PC-3 (cell line): ENCODE measurements at regions not wholly inside any gene's neighbourhood (a gene's known extent, or its start where the extent isn't known, plus 50 kb on each side); places are given as distances from the start of the nearest gene placed in this dataset.

ENCODE experiments used
- ATAC-seq: fragments of 200-7000 bp; cut with Tn5 transposase; 2 replicates; pipeline ENCODE4 v1.9.1; 2020; ENCODE audit warnings: mild to moderate bottlenecking, moderate library complexity
- BruUV-seq: library from RNA; stranded (reverse); fragments of 400-500 nt; replicated peaks from 2 replicates; lab custom pipeline; 2021; lab: Mats Ljungman, UMichigan
- CTCF ChIA-PET: fragments of 300-600 bp; sonication (Branson Sonifier 250); formaldehyde crosslinking; loops from one replicate; lab custom pipeline; 2022; ENCODE audit warnings: antibody characterized with exemption; lab: Charles Lee
- POLR2A ChIA-PET: fragments of 300-600 bp; sonication (Branson Sonifier 250); formaldehyde crosslinking; loops from one replicate; lab custom pipeline; 2022; ENCODE audit warnings: antibody characterized with exemption; ENCODE audit not compliant: unreplicated experiment; lab: Charles Lee
- DNase-seq: peaks from one replicate; pipeline ENCODE4 v3.0.0-alpha.2; 2015
- H2AFZ ChIP-seq: fragments of 300-600 bp; sonication (generic); 2 replicates; pipeline ENCODE4 v1.6.0; 2016; ENCODE audit warnings: antibody characterized with exemption, low read length
- H3F3A ChIP-seq: fragments of 300-600 bp; sonication (generic); one replicate; pipeline ENCODE4 v1.6.0; 2017; ENCODE audit warnings: antibody characterized with exemption, low read length, control low read depth, mild to moderate bottlenecking; ENCODE audit not compliant: unreplicated experiment
- H3K27ac ChIP-seq: fragments of 300-600 bp; sonication (generic); 2 replicates; pipeline ENCODE4 v1.5.1; 2016; ENCODE audit warnings: mild to moderate bottlenecking, low read length
- H3K27me3 ChIP-seq: fragments of 300-600 bp; sonication (generic); 2 replicates; pipeline ENCODE4 v1.6.1; 2016; ENCODE audit warnings: low read length, mixed read lengths
- H3K36me3 ChIP-seq: fragments of 300-600 bp; sonication (generic); 2 replicates; pipeline ENCODE4 v1.6.1; 2016; ENCODE audit warnings: low read depth, mixed run types, low read length, mixed read lengths
- H3K4me1 ChIP-seq: fragments of 300-600 bp; sonication (generic); 2 replicates; pipeline ENCODE4 v1.5.1; 2016; ENCODE audit warnings: low read length; ENCODE audit not compliant: insufficient read depth
- H3K4me2 ChIP-seq: fragments of 300-600 bp; sonication (generic); 2 replicates; pipeline ENCODE4 v1.6.0; 2016; ENCODE audit warnings: low read length
- H3K4me3 ChIP-seq: fragments of 300-600 bp; sonication (generic); 2 replicates; pipeline ENCODE4 v1.5.1; 2016; ENCODE audit warnings: mild to moderate bottlenecking, low read length, mixed read lengths
- H3K79me2 ChIP-seq: fragments of 300-600 bp; sonication (generic); 2 replicates; pipeline ENCODE4 v1.6.1; 2017; ENCODE audit warnings: low read length, mixed read lengths
- H3K9ac ChIP-seq: fragments of 300-600 bp; sonication (generic); 2 replicates; pipeline ENCODE4 v1.6.0; 2016; ENCODE audit warnings: mild to moderate bottlenecking, low read length
- H3K9me2 ChIP-seq: fragments of 300-600 bp; sonication (generic); replicated peaks from 2 replicates; pipeline ENCODE4 v1.6.1; 2016; ENCODE audit warnings: mixed run types, low read length, mixed read lengths
- H3K9me3 ChIP-seq: fragments of 300-600 bp; sonication (generic); 2 replicates; pipeline ENCODE4 v1.6.1; 2016; ENCODE audit warnings: low read length, mixed read lengths
- H4K20me1 ChIP-seq: fragments of 300-600 bp; sonication (generic); 2 replicates; pipeline ENCODE4 v1.6.1; 2016; ENCODE audit warnings: low read length, mixed read lengths
- CTCF ChIP-seq: fragments of 300-600 bp; sonication (generic); conservative IDR thresholded peaks from 2 replicates; pipeline ENCODE4 v1.5.1; 2017; ENCODE audit warnings: antibody characterized with exemption, low read depth, mild to moderate bottlenecking, low read length
- EZH2 ChIP-seq: fragments of 300-600 bp; sonication (generic); IDR thresholded peaks from one replicate; pipeline ENCODE4 v1.6.1; 2017; ENCODE audit warnings: antibody characterized with exemption, mild to moderate bottlenecking, low read length; ENCODE audit not compliant: unreplicated experiment
- EZH2phosphoT487 ChIP-seq: fragments of 300-600 bp; sonication (generic); IDR thresholded peaks from 2 replicates; pipeline ENCODE4 v1.6.1; 2018; ENCODE audit warnings: mild to moderate bottlenecking, antibody characterized with exemption, low read length, borderline replicate concordance
- intact Hi-C: fragments of 100-400 bp; cut with micrococcal nuclease; formaldehyde crosslinking; loops from 2 replicates; pipeline ENCODE4 v1.9.0; 2023

DNA sequence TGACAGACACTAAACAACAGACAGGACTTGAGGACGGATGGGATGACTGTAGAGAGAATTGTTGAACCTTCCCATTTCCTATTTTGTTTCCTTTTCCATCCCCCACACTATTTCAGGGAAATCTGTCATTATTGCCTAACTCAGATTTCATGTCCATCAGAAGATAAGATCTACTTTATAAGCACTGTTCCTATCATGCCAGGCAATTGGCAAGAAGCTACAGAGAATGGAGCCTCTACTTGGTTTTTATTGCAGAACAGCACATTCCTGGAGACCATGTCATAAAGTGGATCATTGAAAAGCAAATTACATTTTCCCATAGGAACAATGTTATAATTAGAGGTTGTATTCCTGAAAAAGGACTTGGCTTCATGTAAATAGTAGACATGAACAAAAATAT is 173.7 kb upstream of the KIF2A start:
- Histone ChIP-seq H3F3A (no peaks in the 10 kb centered on the region), H3K79me2 (no peaks in the 10 kb centered on the region), H3K36me3 (no peaks in the 10 kb centered on the region), H3K9ac (no peak overlapping the region), H3K4me3 (no peak overlapping the region), H3K9me3 (no peaks in the 10 kb centered on the region), H3K27ac (no peak overlapping the region), H3K27me3 (peaks cover 7% of the 10 kb centered on the region; the same call in 1 of the 2 replicates), H3K9me2 (no peaks in the 10 kb centered on the region), H4K20me1 (no peaks in the 10 kb centered on the region), H2AFZ (no peak overlapping the region), H3K4me2 (no peak overlapping the region), H3K4me1 (no peaks in the 10 kb centered on the region)
- TF ChIP-seq EZH2phosphoT487 (no peak), EZH2 (no peak), CTCF (no peak)
- intact Hi-C loops: no loop called here
- BruUV-seq: no TSS peak
- peak; percentile 30 for DNase-seq
- POLR2A ChIA-PET: no interaction called here
- no peak for ATAC-seq
- CTCF ChIA-PET: no interaction called here

DNA sequence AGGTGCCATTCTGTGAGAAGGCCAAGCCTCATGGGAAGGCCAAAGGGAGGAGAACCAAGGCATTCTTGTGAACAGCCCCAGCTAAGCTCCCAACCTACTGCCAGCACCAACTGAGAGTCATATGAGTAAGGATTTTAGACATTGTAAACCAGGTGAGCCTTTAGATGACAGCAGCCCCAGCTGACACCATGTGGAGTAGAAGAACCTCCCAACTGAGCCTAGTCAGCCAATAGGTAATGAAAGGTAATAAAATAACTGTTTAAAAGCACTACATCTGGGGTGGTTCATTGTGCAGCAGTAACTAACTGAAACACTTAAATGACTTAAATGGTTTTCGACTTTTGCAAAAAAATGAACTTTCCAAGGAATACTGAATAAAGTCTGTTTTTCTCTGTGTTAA is 172.6 kb upstream of the KIF2A start:
- Histone ChIP-seq H2AFZ (no peak overlapping the region), H4K20me1 (no peaks in the 10 kb centered on the region), H3K27ac (no peak overlapping the region), H3K4me3 (no peak overlapping the region), H3K79me2 (no peaks in the 10 kb centered on the region), H3K9me3 (no peaks in the 10 kb centered on the region), H3K36me3 (no peaks in the 10 kb centered on the region), H3K4me1 (no peaks in the 10 kb centered on the region), H3F3A (no peaks in the 10 kb centered on the region), H3K9ac (no peak overlapping the region), H3K9me2 (no peaks in the 10 kb centered on the region), H3K4me2 (no peak overlapping the region), H3K27me3 (peaks cover 7% of the 10 kb centered on the region; the same call in 1 of the 2 replicates)
- ATAC-seq: no peak
- intact Hi-C loops: no loop called here
- no peak for TF ChIP-seq CTCF
- TF ChIP-seq EZH2phosphoT487: no peak
- TF ChIP-seq EZH2: no peak
- no peak for DNase-seq
- CTCF ChIA-PET: no interaction called here
- POLR2A ChIA-PET: no interaction called here
- no TSS peak for BruUV-seq

GRCh38 chr5:62134811-62135210 is 171.2 kb upstream of the KIF2A start:
- no peak overlapping the region for H2AFZ ChIP-seq
- ChIA-PET CTCF (no interaction called here), POLR2A (no interaction called here)
- H3K9me3 ChIP-seq: no peaks in the 10 kb centered on the region
- H3K79me2 ChIP-seq: no peaks in the 10 kb centered on the region
- ATAC-seq (no peak), DNase-seq (no peak)
- H4K20me1 ChIP-seq: no peaks in the 10 kb centered on the region
- H3K4me3 ChIP-seq: no peak overlapping the region
- H3K4me1 ChIP-seq: no peaks in the 10 kb centered on the region
- no peak for TF ChIP-seq CTCF
- no peak for TF ChIP-seq EZH2phosphoT487
- no peak for TF ChIP-seq EZH2
- BruUV-seq: no TSS peak
- intact Hi-C loops: no loop called here
- H3K4me2 ChIP-seq: no peak overlapping the region
- H3K9me2 ChIP-seq: no peaks in the 10 kb centered on the region
- no peak overlapping the region for H3K9ac ChIP-seq
- no peak overlapping the region for H3K27ac ChIP-seq
- H3F3A ChIP-seq: no peaks in the 10 kb centered on the region
- peaks cover 7% of the 10 kb centered on the region; the same call in 1 of the 2 replicates for H3K27me3 ChIP-seq
- H3K36me3 ChIP-seq: no peaks in the 10 kb centered on the region
